Stimulated activated CD4-positive, alpha-beta T cell treated with anti-CD3 and anti-CD28 coated beads, Interleukin-12 subunit alpha, Interleukin-12 subunit beta, amount 100 ng/mL, for 48 hours (primary cell): ENCODE measurements at regions not wholly inside any gene's neighbourhood (a gene's known extent, or its start where the extent isn't known, plus 50 kb on each side); places are given as distances from the start of the nearest gene placed in this dataset.
"Not testable (repeated sequence)": the region's sequence is repeated elsewhere in the genome, so short reads cannot be mapped to it uniquely, and the experiment has no call there.

Source experiments
- DNase-seq, 3 donors: peaks; one replicate each; pipeline ENCODE4 v3.0.0-alpha.2; 2020; ENCODE audit warnings: low read depth in 2 of 3, low spot score in 1 of 3

DNA sequence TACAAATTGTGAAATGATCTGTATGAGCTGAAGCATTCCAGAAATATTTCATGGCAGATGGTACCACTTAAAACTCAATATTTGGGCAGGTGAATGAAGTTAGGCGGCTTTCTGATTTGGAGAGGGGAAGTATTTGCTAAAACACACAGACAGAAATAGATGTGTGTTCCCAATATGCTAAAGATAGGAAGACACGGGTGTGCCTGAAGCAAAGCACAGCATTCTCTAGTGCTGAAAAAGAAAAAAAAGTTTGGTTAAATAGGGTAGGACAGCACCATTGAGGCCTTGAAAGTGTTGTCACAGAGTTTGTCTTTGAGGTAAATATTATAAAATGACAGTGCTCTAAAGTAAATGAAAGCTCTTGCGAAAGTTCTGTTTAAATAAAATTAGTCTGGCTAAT, 252.2 kb upstream of the HSF2 start:
- no peak for DNase-seq

DNA sequence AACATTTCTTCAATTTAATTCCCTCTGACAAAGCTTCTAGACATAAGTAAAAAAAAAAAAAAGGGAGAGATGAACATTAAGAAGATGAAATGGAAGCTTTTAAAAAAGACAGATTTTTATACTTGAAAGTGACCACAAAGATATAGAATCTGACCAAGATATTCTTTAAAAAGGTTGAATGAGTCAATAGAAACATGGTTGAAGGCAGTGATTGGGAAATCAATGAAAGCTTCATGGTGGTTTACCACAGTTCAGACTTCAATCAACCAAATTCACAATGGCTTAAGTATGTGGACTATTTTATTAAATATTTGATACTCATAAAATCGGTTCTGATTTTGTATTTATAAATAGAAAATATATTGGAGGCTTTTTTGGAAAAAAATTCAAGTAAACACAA, 248.4 kb upstream of the HSF2 start:
- no peak for DNase-seq

DNA sequence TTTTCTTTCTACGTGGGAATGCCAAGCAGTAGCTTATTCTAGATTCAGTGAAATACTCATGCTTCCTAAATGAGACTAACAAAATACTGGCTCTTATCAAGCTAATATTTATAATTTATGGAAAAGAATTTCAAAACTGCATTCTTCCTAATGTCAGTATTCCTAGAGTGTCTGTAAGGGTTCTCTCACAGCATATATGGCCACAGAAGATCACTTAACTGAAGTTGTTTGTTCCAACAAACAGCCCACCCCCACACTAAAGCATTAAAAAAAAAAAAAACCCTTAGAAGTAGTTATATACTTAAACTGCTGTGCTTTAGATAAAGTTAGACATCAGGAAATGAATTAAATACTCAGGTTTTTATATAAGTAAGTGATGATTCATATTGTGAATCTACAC, 247.7 kb upstream of the HSF2 start:
- DNase-seq = no peak

GRCh38 chr6:122153557-122153956, 245.9 kb upstream of the HSF2 start:
- DNase-seq = no peak

DNA sequence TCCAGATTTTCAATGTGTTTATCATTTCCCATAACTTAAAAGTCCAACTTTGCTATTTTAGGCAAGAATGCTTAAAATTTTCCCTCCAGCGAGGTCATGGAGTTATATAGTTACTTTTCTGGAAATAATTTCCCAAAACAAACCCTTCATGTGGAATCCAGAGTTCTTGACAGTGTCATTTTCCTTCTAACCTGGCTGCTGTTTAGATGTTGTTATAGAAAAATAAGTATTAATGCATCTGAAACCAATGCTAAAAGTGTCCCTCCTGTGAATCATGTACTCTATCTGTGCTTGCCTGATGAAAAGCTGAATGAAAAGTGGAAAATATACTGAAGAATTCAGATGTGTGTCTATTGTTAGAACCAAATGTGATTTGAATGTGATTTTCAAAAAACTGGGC, 245.3 kb upstream of the HSF2 start:
- DNase-seq = no peak

DNA sequence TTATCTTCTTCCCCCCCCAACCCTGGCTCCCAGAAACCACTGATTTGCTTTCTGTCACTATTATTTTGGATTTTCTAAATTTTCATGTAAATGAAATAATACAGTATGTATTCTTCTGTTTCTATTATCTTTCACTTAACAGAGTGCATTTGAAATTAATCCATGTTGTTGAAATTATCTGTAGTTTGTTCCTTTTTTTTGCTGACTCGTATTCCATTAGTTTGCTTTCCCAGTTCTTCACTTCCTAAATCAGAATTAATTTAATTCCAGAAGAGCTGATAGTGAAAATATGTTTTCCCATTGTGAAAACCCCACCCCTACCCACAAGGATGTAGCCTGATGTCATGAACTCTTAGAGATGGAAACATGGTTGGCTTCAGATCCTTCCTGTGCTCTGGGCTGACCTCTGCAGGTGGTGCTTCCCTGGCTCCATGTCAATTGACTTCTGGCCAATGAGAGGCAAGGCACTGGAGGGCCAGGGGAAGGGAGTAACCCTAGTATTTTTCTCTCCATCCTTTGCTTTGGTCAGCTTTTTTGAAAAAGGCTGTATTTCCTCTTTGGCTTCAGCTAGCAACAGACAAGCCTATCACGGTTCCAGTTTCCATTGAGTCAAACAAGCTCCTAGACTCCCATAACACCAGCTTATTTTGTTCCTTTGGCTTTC, 244.4 kb upstream of the HSF2 start:
- DNase-seq = no peak

DNA sequence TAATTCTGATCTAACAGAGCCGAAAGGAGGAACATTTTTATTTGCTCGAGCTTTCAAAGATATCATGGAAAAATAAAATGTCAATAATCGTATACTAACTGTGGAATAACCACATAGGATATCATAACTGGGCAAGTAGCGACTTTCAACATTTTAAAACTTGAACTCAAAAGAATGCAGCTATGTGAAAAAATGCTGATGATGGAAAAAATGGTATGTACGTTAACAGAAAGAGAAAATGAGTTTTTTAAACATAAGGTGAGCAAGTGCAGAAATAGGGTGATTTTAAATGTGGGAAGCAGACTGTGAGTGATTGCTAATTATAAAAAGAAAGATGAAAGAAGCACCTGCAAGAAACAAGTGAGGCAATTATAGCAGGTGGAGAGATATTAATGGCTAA, 238.3 kb upstream of the HSF2 start:
- no peak for DNase-seq

DNA sequence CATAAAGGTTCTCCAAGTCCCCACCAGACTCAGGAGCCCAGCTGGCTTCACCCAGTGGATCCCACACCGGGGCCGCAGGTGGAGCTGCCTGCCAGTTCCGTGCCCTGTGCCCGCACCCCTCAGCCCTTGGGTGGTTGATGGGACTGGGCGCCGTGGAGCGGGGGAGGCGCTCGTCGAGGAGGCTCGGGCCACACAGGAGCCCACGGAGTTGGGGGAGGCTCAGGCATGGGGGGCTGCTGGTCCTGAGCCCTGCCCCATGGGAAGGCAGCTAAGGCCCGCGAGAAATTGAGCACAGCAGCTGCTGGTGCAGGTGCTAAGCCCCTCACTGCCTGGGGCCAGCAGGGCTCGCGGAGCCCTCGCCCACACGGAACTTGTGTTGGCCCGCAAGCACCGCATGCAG, 234.4 kb upstream of the HSF2 start:
- DNase-seq = no peak

- no peak for DNase-seq
These were observed 229.2 kb upstream of the HSF2 start for GRCh38 chr6:122170274-122170673.

- no peak for DNase-seq
These were observed 220.5 kb upstream of the HSF2 start for GRCh38 chr6:122178988-122179387.

GRCh38 chr6:122180132-122180531, 219.3 kb upstream of the HSF2 start:
- no peak for DNase-seq

DNA sequence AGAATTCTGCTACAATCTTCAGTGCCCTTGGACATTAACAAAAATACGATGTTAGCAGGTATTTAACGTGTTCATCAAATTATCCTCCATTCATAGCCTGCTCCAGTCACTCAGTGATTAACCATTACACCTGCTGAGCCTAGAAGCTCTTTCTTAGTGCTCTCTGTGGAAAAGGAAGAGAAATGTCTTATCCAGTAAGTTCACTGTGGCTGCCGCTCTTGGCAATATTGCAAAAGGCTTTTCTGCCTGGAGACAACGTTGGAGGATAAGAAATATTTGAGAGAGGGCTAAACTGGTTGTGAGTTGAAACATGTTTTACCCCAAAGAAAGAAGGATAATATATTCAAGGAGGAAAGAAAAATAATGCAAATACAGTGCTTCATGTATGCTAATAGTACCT, 217.4 kb upstream of the HSF2 start:
- DNase-seq = no peak

GRCh38 chr6:122184401-122184827, 215.0 kb upstream of the HSF2 start:
- no peak for DNase-seq

GRCh38 chr6:122185458-122185857, 214.0 kb upstream of the HSF2 start:
- not testable (repeated sequence) for DNase-seq

DNA sequence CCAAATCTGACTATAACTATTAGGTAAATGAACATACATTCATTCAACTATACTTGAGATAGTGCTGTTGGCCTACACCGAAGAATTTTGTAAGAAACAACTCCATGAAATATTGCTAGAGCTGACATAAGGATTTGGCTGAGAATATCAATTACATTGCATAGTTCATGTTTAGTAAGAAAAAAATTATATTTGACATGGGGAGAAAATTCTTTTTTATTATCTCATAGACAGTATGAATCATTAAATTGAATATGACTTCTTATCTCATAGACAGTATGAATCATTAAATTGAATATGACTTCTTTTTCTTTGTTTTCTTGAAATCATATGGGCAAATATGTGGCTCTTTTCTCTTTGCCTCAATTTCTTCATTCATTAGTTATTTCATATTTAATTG, 212.3 kb upstream of the HSF2 start:
- DNase-seq = no peak

DNA sequence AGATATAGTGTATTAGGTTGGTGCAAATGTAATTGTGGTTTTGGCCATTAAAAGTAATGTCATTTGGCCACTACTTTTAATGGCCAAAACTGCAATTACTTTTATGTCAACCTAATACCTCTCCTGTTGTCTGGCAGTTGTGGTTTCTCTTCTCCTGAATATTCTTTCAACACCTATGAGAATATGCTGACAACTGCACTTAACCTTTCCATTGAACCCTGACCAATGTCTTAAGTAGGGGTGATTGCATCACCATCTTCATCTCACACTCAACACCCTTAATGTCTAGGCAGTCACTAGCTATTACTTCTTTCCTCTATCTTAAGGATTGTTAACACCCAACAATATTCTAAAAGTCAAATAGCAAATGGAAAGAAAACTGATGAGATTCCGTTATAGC, 200.5 kb upstream of the HSF2 start:
- no peak for DNase-seq

GRCh38 chr6:122200440-122200839, 199.0 kb upstream of the HSF2 start:
- no peak for DNase-seq

DNA sequence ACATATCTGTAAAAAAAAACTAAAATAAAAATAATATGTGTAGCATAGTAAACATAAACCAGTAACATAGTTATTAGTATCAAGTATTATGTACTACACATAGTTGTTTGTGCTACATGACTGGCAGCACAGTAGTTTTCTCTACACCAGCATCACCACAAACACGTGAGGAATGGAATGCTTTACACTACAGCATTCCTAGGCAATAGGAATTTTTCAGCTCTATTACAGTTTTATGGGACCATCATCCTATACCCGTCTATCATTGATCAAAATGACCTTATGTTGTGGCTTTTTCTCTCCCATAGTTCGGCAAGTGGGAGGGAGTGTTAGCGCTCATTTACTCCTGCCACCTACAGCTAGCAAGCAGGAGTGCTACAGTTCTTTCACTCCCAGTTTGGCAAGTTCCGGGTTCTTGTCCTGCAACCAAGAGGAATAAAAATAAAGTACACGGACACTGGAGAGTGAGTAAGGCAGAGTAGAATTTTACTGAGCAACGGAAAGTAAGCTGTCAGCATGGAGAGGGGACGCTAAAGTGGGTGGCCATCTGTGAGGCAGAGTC, 196.8 kb upstream of the HSF2 start:
- no peak for DNase-seq

DNA sequence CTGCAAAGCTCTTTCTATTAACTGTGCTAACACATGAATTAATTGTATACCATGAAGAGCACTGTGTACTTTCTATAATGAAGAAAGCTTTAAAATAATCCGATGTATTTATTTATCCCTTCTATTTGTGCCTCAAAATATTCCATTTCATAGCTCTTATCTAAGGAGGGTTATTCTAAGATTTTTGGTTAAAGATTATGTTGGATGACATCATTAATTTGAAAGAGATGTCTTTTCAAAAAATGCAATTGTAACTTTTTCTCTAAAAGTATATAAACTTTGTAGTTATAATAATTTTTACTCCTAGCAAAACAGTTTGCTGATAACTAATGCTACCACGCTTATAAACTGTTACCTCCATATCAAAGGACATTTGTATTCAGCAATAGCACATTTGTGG, 192.4 kb upstream of the HSF2 start:
- no peak for DNase-seq

DNA sequence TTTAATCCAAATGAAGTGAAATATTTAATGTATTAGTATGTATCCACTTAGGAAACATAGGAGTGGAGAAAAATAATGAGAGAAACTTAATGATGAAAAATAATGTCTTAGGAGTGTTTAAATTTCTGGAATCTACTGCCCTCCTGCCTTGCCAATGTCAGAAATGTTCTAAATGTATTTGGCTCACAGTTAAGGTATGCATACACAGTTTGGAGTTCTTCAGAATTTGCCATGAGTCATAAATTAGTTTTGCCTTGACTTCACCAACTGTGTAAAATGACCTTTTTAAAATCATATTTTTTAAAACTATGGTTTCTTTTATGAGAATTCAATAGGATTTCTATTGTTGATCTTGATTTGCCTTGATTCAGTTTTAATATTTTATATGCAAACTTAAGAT, 191.7 kb upstream of the HSF2 start:
- DNase-seq = no peak

DNA sequence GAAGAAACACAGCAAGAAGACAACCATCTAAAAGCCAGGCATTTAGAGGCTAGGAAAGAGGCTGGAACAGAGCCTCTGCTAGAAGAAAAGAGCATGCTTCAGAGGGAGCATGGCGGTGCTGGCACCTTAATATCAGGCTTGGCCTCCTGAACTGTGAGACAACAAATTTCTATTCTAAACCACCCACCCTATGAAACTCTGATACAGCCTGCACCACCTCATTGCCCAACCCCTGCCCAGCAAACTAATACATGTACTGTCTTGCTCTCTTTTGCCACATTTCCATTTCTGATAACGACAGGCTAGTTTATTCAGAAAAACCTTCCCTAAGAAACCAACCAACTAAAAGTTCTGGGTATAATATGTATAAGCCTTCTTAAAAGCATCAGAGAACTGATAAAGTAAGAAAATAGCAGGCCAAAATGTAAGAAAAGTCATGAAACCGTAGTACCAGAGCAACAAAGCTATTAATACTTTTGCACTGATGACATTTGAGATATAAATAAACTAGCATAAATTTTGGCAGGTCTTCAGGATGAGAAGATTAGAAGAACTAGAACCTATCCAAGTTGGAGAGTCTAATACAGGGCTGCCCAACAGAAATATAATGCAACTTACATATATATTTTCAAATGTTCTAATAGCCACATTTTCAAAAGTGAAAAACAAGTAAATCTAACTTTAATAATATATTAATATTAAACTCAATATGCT, 184.7 kb upstream of the HSF2 start:
- no peak for DNase-seq

DNA sequence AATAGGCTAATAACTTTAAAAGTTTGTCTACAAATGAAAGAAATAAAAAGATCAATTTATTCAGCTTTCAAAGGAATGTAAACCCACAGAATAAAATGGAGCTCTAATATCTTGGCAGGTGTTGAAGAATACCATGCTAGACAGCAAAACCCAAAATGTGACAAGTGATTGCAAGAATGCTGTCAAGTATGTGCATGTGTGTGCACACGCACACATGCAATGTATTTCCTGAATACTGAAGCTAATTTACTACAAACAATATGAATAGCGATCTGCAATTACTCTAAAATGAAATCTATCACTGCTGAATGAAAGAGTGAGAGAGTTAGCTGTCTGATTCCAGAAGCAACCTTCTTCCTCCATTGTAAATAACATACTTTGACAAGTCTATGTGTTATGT, 179.2 kb upstream of the HSF2 start:
- no peak for DNase-seq

DNA sequence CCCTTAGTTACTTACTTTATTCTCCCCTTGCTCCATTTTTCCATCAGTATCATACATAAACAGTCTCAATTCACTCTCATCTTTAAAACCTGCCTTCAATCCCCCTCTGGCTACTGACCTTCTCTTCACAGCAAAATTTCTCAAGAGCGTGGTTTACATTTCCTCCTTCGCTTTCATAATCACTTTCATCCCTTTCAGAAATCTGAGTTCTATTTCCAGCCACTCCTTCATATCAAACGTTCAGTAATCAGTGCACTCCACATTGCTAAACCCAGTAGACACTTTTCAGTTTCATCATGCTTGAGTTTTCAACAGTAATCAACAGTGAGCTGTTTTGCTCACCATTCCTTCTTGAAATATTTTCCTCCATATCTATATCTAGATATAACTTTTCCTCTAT, 176.7 kb upstream of the HSF2 start:
- no peak for DNase-seq
